ENCODE measurements at regions not wholly inside any gene's neighbourhood (a gene's known extent, or its start where the extent isn't known, plus 50 kb on each side); places are given as distances from the start of the nearest gene placed in this dataset.

- TF ChIP-seq, protein P1, sequence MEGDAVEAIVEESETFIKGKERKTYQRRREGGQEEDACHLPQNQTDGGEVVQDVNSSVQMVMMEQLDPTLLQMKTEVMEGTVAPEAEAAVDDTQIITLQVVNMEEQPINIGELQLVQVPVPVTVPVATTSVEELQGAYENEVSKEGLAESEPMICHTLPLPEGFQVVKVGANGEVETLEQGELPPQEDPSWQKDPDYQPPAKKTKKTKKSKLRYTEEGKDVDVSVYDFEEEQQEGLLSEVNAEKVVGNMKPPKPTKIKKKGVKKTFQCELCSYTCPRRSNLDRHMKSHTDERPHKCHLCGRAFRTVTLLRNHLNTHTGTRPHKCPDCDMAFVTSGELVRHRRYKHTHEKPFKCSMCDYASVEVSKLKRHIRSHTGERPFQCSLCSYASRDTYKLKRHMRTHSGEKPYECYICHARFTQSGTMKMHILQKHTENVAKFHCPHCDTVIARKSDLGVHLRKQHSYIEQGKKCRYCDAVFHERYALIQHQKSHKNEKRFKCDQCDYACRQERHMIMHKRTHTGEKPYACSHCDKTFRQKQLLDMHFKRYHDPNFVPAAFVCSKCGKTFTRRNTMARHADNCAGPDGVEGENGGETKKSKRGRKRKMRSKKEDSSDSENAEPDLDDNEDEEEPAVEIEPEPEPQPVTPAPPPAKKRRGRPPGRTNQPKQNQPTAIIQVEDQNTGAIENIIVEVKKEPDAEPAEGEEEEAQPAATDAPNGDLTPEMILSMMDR (IDR thresholded peaks at IDR 0.05): no peak
- Histone ChIP-seq H3K27me3 (no peaks in the 10 kb centered on the region), H3K27ac (no peak overlapping the region), H3K4me1 (no peaks in the 10 kb centered on the region), H3K9me3 (no peaks in the 10 kb centered on the region), H3K4me3 (no peak overlapping the region), H3K36me3 (no peaks in the 10 kb centered on the region)
- no peak for DNase-seq
- intact Hi-C loops (cut with DNase I; ENCODE audit: low total_unique reads): no loop called here
Observed at GRCh38 chr1:112133487-112133886, 144.0 kb upstream of the KCND3 start.

DNA sequence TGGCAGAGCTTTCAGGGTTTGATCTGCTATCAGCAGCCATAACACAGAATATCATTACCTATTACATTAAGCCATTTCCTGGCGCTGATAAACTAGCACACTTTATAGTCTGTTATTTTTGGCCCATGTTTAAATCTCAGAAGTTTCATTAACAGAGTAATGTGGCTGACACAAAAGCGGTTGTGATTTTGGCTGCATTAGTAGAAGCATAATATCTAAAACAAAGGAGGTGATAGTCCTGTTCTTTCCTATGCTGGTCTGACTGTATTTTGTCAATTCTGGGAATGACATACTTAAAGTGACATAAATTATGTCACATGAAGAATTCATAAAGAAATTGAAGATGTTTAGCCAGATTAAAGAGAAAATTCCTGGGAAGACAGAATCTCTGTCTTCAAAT, 151.3 kb upstream of the KCND3 start:
- no peak for DNase-seq
- H3K4me1 ChIP-seq: no peaks in the 10 kb centered on the region
- no peak overlapping the region for H3K27ac ChIP-seq
- H3K4me3 ChIP-seq: no peak overlapping the region
- intact Hi-C loops (cut with DNase I; ENCODE audit: low total_unique reads): no loop called here
- no peaks in the 10 kb centered on the region for H3K36me3 ChIP-seq
- peaks cover 0 to 6% of the 10 kb centered on the region in 2 donors for H3K27me3 ChIP-seq
- TF ChIP-seq, protein P1 (IDR thresholded peaks at IDR 0.05): no peak
- no peaks in the 10 kb centered on the region for H3K9me3 ChIP-seq

DNA sequence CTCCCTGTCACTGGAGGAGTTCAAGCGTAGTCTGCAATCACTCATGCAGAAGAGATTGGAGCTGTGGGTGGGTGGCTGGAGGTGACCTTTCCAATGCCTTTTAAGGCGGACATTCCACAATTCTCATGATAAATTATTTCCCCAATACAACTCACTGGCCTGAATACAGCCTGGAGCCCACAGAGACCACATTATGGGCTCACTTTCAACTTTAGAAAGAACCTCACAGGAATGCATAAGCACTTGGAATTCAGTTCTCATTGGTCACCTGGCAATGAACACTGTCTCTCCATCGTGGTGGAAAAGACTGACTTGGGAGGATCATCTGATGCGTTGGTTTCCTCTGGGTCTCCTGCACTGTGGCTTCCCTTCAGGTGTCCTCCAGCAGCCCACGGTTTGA, 151.8 kb upstream of the KCND3 start:
- DNase-seq: no peak
- no peaks in the 10 kb centered on the region for H3K4me1 ChIP-seq
- H3K27ac ChIP-seq: no peak overlapping the region
- no peaks in the 10 kb centered on the region for H3K36me3 ChIP-seq
- TF ChIP-seq, protein P1 (IDR thresholded peaks at IDR 0.05): no peak
- H3K27me3 ChIP-seq: peaks cover 0 to 6% of the 10 kb centered on the region in 2 donors
- H3K4me3 ChIP-seq: no peak overlapping the region
- intact Hi-C loops (cut with DNase I; ENCODE audit: low total_unique reads): no loop called here
- no peaks in the 10 kb centered on the region for H3K9me3 ChIP-seq

GRCh38 chr1:112141923-112142322, 152.5 kb upstream of the KCND3 start:
- intact Hi-C loops (cut with DNase I; ENCODE audit: low total_unique reads): no loop called here
- H3K4me3 ChIP-seq: no peak overlapping the region
- H3K27me3 ChIP-seq: peaks cover 0 to 6% of the 10 kb centered on the region in 2 donors
- H3K27ac ChIP-seq: no peak overlapping the region
- no peaks in the 10 kb centered on the region for H3K36me3 ChIP-seq
- TF ChIP-seq, protein P1 (IDR thresholded peaks at IDR 0.05): no peak
- no peaks in the 10 kb centered on the region for H3K4me1 ChIP-seq
- H3K9me3 ChIP-seq: no peaks in the 10 kb centered on the region
- no peak for DNase-seq

- H3K27ac ChIP-seq: no peak overlapping the region
- H3K27me3 ChIP-seq: peaks cover 0 to 6% of the 10 kb centered on the region in 2 donors
- H3K36me3 ChIP-seq: no peaks in the 10 kb centered on the region
- no peaks in the 10 kb centered on the region for H3K9me3 ChIP-seq
- TF ChIP-seq, protein P1 (IDR thresholded peaks at IDR 0.05): no peak
- no peaks in the 10 kb centered on the region for H3K4me1 ChIP-seq
- no peak for DNase-seq
- no peak overlapping the region for H3K4me3 ChIP-seq
- intact Hi-C loops (cut with DNase I; ENCODE audit: low total_unique reads): no loop called here
Observed at GRCh38 chr1:112143871-112144441, 154.5 kb upstream of the KCND3 start.
